ENCODE measurements at regions not wholly inside any gene's neighbourhood (a gene's known extent, or its start where the extent isn't known, plus 50 kb on each side); places are given as distances from the start of the nearest gene placed in this dataset.

DNA sequence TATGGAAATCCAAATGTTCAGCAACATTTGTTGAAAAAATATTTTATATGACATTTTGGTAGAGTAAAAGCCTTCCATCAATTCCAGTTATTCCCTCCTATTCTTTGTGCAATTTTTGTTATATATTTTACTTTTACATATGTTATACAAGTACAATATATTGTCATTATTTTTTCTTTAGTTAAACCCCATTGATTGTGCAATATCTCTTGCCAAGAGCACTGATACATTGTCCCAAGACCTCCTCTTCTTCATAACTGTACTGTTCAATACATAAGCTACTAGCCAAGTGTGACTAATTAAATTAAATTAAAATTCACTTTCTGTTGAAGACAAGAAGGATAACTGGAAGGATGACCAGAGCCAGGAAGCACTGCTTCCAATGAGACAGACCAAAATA, 527.5 kb downstream of the TMA16 start (continued):
- TF ChIP-seq, protein P1, sequence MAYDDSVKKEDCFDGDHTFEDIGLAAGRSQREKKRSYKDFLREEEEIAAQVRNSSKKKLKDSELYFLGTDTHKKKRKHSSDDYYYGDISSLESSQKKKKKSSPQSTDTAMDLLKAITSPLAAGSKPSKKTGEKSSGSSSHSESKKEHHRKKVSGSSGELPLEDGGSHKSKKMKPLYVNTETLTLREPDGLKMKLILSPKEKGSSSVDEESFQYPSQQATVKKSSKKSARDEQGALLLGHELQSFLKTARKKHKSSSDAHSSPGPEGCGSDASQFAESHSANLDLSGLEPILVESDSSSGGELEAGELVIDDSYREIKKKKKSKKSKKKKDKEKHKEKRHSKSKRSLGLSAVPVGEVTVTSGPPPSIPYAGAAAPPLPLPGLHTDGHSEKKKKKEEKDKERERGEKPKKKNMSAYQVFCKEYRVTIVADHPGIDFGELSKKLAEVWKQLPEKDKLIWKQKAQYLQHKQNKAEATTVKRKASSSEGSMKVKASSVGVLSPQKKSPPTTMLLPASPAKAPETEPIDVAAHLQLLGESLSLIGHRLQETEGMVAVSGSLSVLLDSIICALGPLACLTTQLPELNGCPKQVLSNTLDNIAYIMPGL (CRISPR knock-in tag; IDR thresholded peaks at IDR 0.05; ENCODE audit: borderline replicate concordance): no peak

DNA sequence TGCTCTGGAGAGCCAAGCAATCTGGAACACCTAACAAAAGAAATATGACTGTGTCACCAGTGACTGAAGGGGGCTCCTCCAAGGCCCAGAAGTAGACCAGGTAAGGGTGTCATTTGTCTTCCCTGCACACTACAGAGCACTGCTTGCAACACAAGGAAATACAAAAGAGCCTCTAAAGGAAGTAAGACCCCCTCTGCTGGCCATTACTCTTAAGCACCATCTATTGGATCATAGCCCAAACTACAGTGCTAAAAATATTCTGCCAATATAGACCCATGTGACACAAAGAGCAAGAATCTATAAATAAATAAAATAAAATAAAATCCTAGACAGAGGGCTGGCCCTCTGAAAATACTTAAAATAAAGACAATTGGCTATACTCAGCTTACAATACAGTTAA, 528.7 kb downstream of the TMA16 start:
- no peak overlapping the region for H3K27ac ChIP-seq
- H3K9me3 ChIP-seq: no peaks in the 10 kb centered on the region
- no peak overlapping the region for H3K4me2 ChIP-seq
- POLR2A ChIA-PET: no interaction called here
- H3K4me1 ChIP-seq: no peaks in the 10 kb centered on the region
- CTCF ChIA-PET: no interaction called here
- no peak for TF ChIP-seq MYC (IDR thresholded peaks at IDR 0.05; ENCODE audit: borderline replicate concordance, low read length)
- TF ChIP-seq, protein P2, sequence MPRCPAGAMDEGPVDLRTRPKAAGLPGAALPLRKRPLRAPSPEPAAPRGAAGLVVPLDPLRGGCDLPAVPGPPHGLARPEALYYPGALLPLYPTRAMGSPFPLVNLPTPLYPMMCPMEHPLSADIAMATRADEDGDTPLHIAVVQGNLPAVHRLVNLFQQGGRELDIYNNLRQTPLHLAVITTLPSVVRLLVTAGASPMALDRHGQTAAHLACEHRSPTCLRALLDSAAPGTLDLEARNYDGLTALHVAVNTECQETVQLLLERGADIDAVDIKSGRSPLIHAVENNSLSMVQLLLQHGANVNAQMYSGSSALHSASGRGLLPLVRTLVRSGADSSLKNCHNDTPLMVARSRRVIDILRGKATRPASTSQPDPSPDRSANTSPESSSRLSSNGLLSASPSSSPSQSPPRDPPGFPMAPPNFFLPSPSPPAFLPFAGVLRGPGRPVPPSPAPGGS (IDR thresholded peaks at IDR 0.05): no peak
- TF ChIP-seq HOXB5 (CRISPR knock-in tag; IDR thresholded peaks at IDR 0.05): no peak
- no peak for TF ChIP-seq KDM1A (IDR thresholded peaks at IDR 0.05; ENCODE audit: low read depth)
- no peak for TF ChIP-seq BHLHE40 (IDR thresholded peaks at IDR 0.05; ENCODE audit: low read depth, low read length)
- TF ChIP-seq, protein P3, sequence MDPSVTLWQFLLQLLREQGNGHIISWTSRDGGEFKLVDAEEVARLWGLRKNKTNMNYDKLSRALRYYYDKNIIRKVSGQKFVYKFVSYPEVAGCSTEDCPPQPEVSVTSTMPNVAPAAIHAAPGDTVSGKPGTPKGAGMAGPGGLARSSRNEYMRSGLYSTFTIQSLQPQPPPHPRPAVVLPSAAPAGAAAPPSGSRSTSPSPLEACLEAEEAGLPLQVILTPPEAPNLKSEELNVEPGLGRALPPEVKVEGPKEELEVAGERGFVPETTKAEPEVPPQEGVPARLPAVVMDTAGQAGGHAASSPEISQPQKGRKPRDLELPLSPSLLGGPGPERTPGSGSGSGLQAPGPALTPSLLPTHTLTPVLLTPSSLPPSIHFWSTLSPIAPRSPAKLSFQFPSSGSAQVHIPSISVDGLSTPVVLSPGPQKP (IDR thresholded peaks at IDR 0.05; ENCODE audit: low read depth, low read length): no peak
- no peak for TF ChIP-seq PHF8 (IDR thresholded peaks at IDR 0.05; ENCODE audit: borderline replicate concordance, low read depth)
- no peak for TF ChIP-seq ATOH8 (CRISPR knock-in tag; IDR thresholded peaks at IDR 0.05; ENCODE audit: low read depth)
- no peak for TF ChIP-seq HEYL (CRISPR knock-in tag; IDR thresholded peaks at IDR 0.05)
- no peak for TF ChIP-seq CHD2 (IDR thresholded peaks at IDR 0.05; ENCODE audit: low read length, partially characterized antibody)
- no peak for TF ChIP-seq HOXB13 (CRISPR knock-in tag; IDR thresholded peaks at IDR 0.05; ENCODE audit: low read depth)
- no peak for TF ChIP-seq HOXA7 (CRISPR knock-in tag; IDR thresholded peaks at IDR 0.05)
- no peak for TF ChIP-seq FOSB (CRISPR knock-in tag; IDR thresholded peaks at IDR 0.05)
- TF ChIP-seq, protein P4, sequence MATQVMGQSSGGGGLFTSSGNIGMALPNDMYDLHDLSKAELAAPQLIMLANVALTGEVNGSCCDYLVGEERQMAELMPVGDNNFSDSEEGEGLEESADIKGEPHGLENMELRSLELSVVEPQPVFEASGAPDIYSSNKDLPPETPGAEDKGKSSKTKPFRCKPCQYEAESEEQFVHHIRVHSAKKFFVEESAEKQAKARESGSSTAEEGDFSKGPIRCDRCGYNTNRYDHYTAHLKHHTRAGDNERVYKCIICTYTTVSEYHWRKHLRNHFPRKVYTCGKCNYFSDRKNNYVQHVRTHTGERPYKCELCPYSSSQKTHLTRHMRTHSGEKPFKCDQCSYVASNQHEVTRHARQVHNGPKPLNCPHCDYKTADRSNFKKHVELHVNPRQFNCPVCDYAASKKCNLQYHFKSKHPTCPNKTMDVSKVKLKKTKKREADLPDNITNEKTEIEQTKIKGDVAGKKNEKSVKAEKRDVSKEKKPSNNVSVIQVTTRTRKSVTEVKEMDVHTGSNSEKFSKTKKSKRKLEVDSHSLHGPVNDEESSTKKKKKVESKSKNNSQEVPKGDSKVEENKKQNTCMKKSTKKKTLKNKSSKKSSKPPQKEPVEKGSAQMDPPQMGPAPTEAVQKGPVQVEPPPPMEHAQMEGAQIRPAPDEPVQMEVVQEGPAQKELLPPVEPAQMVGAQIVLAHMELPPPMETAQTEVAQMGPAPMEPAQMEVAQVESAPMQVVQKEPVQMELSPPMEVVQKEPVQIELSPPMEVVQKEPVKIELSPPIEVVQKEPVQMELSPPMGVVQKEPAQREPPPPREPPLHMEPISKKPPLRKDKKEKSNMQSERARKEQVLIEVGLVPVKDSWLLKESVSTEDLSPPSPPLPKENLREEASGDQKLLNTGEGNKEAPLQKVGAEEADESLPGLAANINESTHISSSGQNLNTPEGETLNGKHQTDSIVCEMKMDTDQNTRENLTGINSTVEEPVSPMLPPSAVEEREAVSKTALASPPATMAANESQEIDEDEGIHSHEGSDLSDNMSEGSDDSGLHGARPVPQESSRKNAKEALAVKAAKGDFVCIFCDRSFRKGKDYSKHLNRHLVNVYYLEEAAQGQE (IDR thresholded peaks at IDR 0.05): no peak
- TF ChIP-seq, protein P5, sequence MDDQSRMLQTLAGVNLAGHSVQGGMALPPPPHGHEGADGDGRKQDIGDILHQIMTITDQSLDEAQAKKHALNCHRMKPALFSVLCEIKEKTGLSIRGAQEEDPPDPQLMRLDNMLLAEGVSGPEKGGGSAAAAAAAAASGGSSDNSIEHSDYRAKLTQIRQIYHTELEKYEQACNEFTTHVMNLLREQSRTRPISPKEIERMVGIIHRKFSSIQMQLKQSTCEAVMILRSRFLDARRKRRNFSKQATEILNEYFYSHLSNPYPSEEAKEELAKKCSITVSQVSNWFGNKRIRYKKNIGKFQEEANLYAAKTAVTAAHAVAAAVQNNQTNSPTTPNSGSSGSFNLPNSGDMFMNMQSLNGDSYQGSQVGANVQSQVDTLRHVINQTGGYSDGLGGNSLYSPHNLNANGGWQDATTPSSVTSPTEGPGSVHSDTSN (IDR thresholded peaks at IDR 0.05): no peak
- no peak for TF ChIP-seq RCOR1 (IDR thresholded peaks at IDR 0.05; ENCODE audit: low read depth, low read length)
- TF ChIP-seq RARB (CRISPR knock-in tag; IDR thresholded peaks at IDR 0.05): no peak
- TF ChIP-seq CBX2 (IDR thresholded peaks at IDR 0.05; ENCODE audit: borderline replicate concordance, low read depth): no peak
- FAIRE-seq: no peak
- no peak for ATAC-seq
- no peak overlapping the region for H3K4me3 ChIP-seq
- no peak for DNase-seq (ENCODE audit: low read depth in 1 of 2, low spot score in 1 of 2)

Data from A549 (cell line).